Activated CD8-positive, alpha-beta memory T cell treated with anti-CD3 and anti-CD28 coated beads, Interleukin-2, amount 50 U/mL, for 48 hours (primary cell): ENCODE measurements at regions not wholly inside any gene's neighbourhood (a gene's known extent, or its start where the extent isn't known, plus 50 kb on each side); places are given as distances from the start of the nearest gene placed in this dataset.

Experiments
- DNase-seq: peaks from one replicate; pipeline ENCODE4 v3.0.0-alpha.2; 2020

- no peak for DNase-seq
These were observed 51.0 kb downstream of the CCDC54 start for GRCh38 chr3:107428051-107428858.

GRCh38 chr3:107429320-107430181, 52.3 kb downstream of the CCDC54 start:
- peak; percentile 80 for DNase-seq

- peak; percentile 57 for DNase-seq
These were observed 53.2 kb downstream of the CCDC54 start for GRCh38 chr3:107430214-107430995.

GRCh38 chr3:107430996-107431245, 53.7 kb downstream of the CCDC54 start:
- DNase-seq = no peak

- DNase-seq = peak; percentile 73
These were observed 54.2 kb downstream of the CCDC54 start for GRCh38 chr3:107431246-107432012.

GRCh38 chr3:107432013-107432515, 54.8 kb downstream of the CCDC54 start:
- no peak for DNase-seq

- no peak for DNase-seq
These were observed 55.4 kb downstream of the CCDC54 start for GRCh38 chr3:107432646-107433045.

GRCh38 chr3:107436029-107436428, 58.8 kb downstream of the CCDC54 start:
- DNase-seq = no peak

GRCh38 chr3:107438671-107439070, 61.4 kb downstream of the CCDC54 start:
- no peak for DNase-seq

- DNase-seq = no peak
These were observed 64.4 kb downstream of the CCDC54 start for GRCh38 chr3:107441617-107442016.

GRCh38 chr3:107443461-107443860, 66.2 kb downstream of the CCDC54 start:
- DNase-seq = no peak

- DNase-seq = no peak
These were observed 69.5 kb downstream of the CCDC54 start for GRCh38 chr3:107446706-107447105.

- DNase-seq = no peak
These were observed 72.4 kb upstream of the BBX start for GRCh38 chr3:107450254-107450893.

- DNase-seq = no peak
These were observed 70.3 kb upstream of the BBX start for GRCh38 chr3:107452436-107452835.

- no peak for DNase-seq
These were observed 69.3 kb upstream of the BBX start for GRCh38 chr3:107453504-107453903.

- no peak for DNase-seq
These were observed 67.1 kb upstream of the BBX start for GRCh38 chr3:107455621-107456020.

- DNase-seq = no peak
These were observed 66.3 kb upstream of the BBX start for GRCh38 chr3:107456501-107456900.

GRCh38 chr3:107458871-107459270, 63.9 kb upstream of the BBX start:
- DNase-seq = no peak

- DNase-seq = no peak
These were observed 61.0 kb upstream of the BBX start for GRCh38 chr3:107461721-107462120.

GRCh38 chr3:107464037-107464436, 58.7 kb upstream of the BBX start:
- DNase-seq = no peak

- DNase-seq = no peak
These were observed 57.6 kb upstream of the BBX start for GRCh38 chr3:107465064-107465631.

GRCh38 chr3:107468782-107469181, 54.0 kb upstream of the BBX start:
- DNase-seq = no peak
